Hepatocyte (in vitro differentiated cells): ENCODE measurements at regions not wholly inside any gene's neighbourhood (a gene's known extent, or its start where the extent isn't known, plus 50 kb on each side); places are given as distances from the start of the nearest gene placed in this dataset.

Experiments used
- DNase-seq: peaks from one replicate; pipeline ENCODE4 v3.0.0-alpha.2; 2016; ENCODE audit warnings: low spot score
- H2AFZ ChIP-seq: fragments of 200-600 bp; sonication (generic); 2 replicates; pipeline ENCODE4 v1.6.0; 2016; ENCODE audit warnings: antibody characterized with exemption, mild to moderate bottlenecking
- H3K27ac ChIP-seq: fragments of 200-600 bp; sonication (generic); 2 replicates; pipeline ENCODE4 v1.5.1; 2016; ENCODE audit warnings: mild to moderate bottlenecking
- H3K27me3 ChIP-seq: fragments of 200-600 bp; sonication (generic); 2 replicates; pipeline ENCODE4 v1.6.1; 2016
- H3K36me3 ChIP-seq: fragments of 200-600 bp; sonication (generic); replicated peaks from 2 replicates; pipeline ENCODE4 v1.5.1; 2016; ENCODE audit warnings: low read depth; ENCODE audit not compliant: insufficient read depth
- H3K4me1 ChIP-seq: fragments of 200-600 bp; sonication (generic); 2 replicates; pipeline ENCODE4 v1.5.1; 2016; ENCODE audit warnings: mild to moderate bottlenecking, moderate library complexity; ENCODE audit not compliant: insufficient read depth
- H3K4me2 ChIP-seq: fragments of 200-600 bp; sonication (generic); 2 replicates; pipeline ENCODE4 v1.6.0; 2016
- H3K4me3 ChIP-seq: fragments of 200-600 bp; sonication (generic); 2 replicates; pipeline ENCODE4 v1.5.1; 2016; ENCODE audit warnings: mild to moderate bottlenecking
- H3K79me2 ChIP-seq: fragments of 200-600 bp; sonication (generic); 2 replicates; pipeline ENCODE4 v1.6.0; 2017; ENCODE audit warnings: mild to moderate bottlenecking
- H3K9me2 ChIP-seq: fragments of 200-600 bp; sonication (generic); replicated peaks from 2 replicates; pipeline ENCODE4 v1.6.0; 2017; ENCODE audit warnings: mild to moderate bottlenecking; ENCODE audit not compliant: insufficient read depth
- H3K9me3 ChIP-seq: fragments of 200-600 bp; sonication (generic); 2 replicates; pipeline ENCODE4 v1.5.1; 2016; ENCODE audit warnings: low read depth, mild to moderate bottlenecking
- H4K20me1 ChIP-seq: fragments of 200-600 bp; sonication (generic); 2 replicates; pipeline ENCODE4 v1.6.0; 2016; ENCODE audit warnings: mild to moderate bottlenecking; ENCODE audit not compliant: insufficient read depth, poor library complexity, severe bottlenecking
- CTCF ChIP-seq: fragments of 200-600 bp; sonication (generic); IDR thresholded peaks from 2 replicates; pipeline ENCODE4 v1.5.1; 2016; ENCODE audit warnings: antibody characterized with exemption, mild to moderate bottlenecking; ENCODE audit not compliant: poor library complexity
- EZH2 ChIP-seq: fragments of 200-600 bp; sonication (generic); IDR thresholded peaks from 2 replicates; pipeline ENCODE4 v1.6.1; 2016; ENCODE audit warnings: antibody characterized with exemption, mild to moderate bottlenecking, borderline replicate concordance
- EZH2phosphoT487 ChIP-seq: fragments of 200-600 bp; sonication (generic); IDR thresholded peaks from one replicate; pipeline ENCODE4 v1.6.1; 2018; ENCODE audit warnings: antibody characterized with exemption, mild to moderate bottlenecking, low read depth, moderate library complexity; ENCODE audit not compliant: unreplicated experiment, severe bottlenecking
- WGBS: methylation state at CpG from one replicate; pipeline ENCODE4 v1.1.6; 2016; ENCODE audit warnings: low lambda C conversion rate; ENCODE audit errors: missing lambda C conversion rate; 5-methylcytosine and 5-hydroxymethylcytosine counted together

- no peaks in the 10 kb centered on the region for H3K4me1 ChIP-seq
- H3K27ac ChIP-seq, result no peak overlapping the region
- 89% methylated on average over 1 of the region's 1 CpG for WGBS
- H3K4me2 ChIP-seq, result no peak overlapping the region
- no peak overlapping the region for H3K4me3 ChIP-seq
- H3K79me2 ChIP-seq, result no peaks in the 10 kb centered on the region
- H3K9me3 ChIP-seq, result no peaks in the 10 kb centered on the region
- no peak for TF ChIP-seq EZH2
- TF ChIP-seq EZH2phosphoT487, result no peak
- no peak for TF ChIP-seq CTCF
- H3K27me3 ChIP-seq, result no peaks in the 10 kb centered on the region
- no peaks in the 10 kb centered on the region for H4K20me1 ChIP-seq
- no peaks in the 10 kb centered on the region for H3K9me2 ChIP-seq
- H2AFZ ChIP-seq, result no peak overlapping the region
- no peak for DNase-seq
- H3K36me3 ChIP-seq, result no peaks in the 10 kb centered on the region
Measured at GRCh38 chr5:33068786-33069185, 357.7 kb downstream of the NPR3 start.

- Histone ChIP-seq H4K20me1 (no peaks in the 10 kb centered on the region), H3K9me2 (no peaks in the 10 kb centered on the region), H3K4me1 (no peaks in the 10 kb centered on the region), H3K36me3 (no peaks in the 10 kb centered on the region), H3K4me2 (no peak overlapping the region), H2AFZ (no peak overlapping the region), H3K27me3 (no peaks in the 10 kb centered on the region), H3K9me3 (no peaks in the 10 kb centered on the region), H3K79me2 (no peaks in the 10 kb centered on the region), H3K4me3 (no peak overlapping the region), H3K27ac (no peak overlapping the region)
- DNase-seq, result no peak
- WGBS, result 85% methylated on average over 4 of the region's 4 CpGs
- TF ChIP-seq EZH2 (no peak), CTCF (no peak), EZH2phosphoT487 (no peak)
Measured at GRCh38 chr5:33072296-33072695, 361.2 kb downstream of the NPR3 start.

- Histone ChIP-seq H3K9me3 (no peaks in the 10 kb centered on the region), H3K4me3 (no peak overlapping the region), H3K27me3 (no peaks in the 10 kb centered on the region), H3K4me2 (no peak overlapping the region), H3K27ac (no peak overlapping the region), H4K20me1 (no peaks in the 10 kb centered on the region), H3K4me1 (no peaks in the 10 kb centered on the region), H3K9me2 (no peaks in the 10 kb centered on the region), H3K36me3 (no peaks in the 10 kb centered on the region), H2AFZ (no peak overlapping the region), H3K79me2 (no peaks in the 10 kb centered on the region)
- no peak for DNase-seq
- TF ChIP-seq EZH2phosphoT487 (no peak), EZH2 (no peak), CTCF (no peak)
- WGBS, result 87% methylated on average over 2 of the region's 2 CpGs
Measured at GRCh38 chr5:33072726-33073125, 361.6 kb downstream of the NPR3 start.

- no peak for TF ChIP-seq EZH2
- TF ChIP-seq CTCF, result no peak
- TF ChIP-seq EZH2phosphoT487, result no peak
- Histone ChIP-seq H3K79me2 (no peaks in the 10 kb centered on the region), H3K4me3 (no peak overlapping the region), H3K9me2 (no peaks in the 10 kb centered on the region), H4K20me1 (no peaks in the 10 kb centered on the region), H3K36me3 (no peaks in the 10 kb centered on the region), H3K4me1 (no peaks in the 10 kb centered on the region), H2AFZ (no peak overlapping the region), H3K27me3 (no peaks in the 10 kb centered on the region), H3K4me2 (no peak overlapping the region), H3K9me3 (no peaks in the 10 kb centered on the region), H3K27ac (no peak overlapping the region)
- 51% methylated on average over 3 of the region's 3 CpGs for WGBS
- no peak for DNase-seq
Measured at GRCh38 chr5:33073881-33074327, 362.8 kb downstream of the NPR3 start.
